SK-MEL-5 (cell line): ENCODE measurements at regions not wholly inside any gene's neighbourhood (a gene's known extent, or its start where the extent isn't known, plus 50 kb on each side); places are given as distances from the start of the nearest gene placed in this dataset.
"Not testable (repeated sequence)": the region's sequence is repeated elsewhere in the genome, so short reads cannot be mapped to it uniquely, and the experiment has no call there.

Source experiments
- DNase-seq: peaks from one replicate; pipeline ENCODE4 v3.0.0-alpha.2; 2016; ENCODE audit warnings: low read depth, low spot score
- in situ Hi-C: cut with HindIII; loops from 2 replicates; pipeline ENCODE4 v1.10.0; 2016; ENCODE audit warnings: low sequenced_read_pairs, high pct_unique_total_duplicates, low pct_unique_long_range_greater_than_20kb

DNA sequence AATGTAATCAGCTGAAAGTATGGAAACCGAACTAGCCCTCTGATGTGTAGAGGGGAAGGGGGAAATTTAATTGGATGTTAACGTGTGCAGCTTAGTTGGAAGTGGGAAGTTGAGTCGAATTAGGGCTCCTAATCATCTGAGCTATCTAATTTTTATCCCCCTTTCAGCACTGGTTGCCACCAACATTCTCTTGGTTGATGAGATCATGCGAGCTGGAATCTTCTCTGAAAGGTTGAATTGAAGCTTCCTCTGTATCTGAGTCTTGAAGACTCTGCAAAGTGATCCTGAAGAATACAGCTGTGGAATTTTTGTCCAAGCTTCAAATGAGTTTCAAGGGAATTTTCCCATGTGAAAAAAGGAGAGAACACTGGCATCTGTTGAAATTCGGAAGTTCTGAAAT lies 109.8 kb upstream of the VKORC1L1 start:
- DNase-seq, in situ Hi-C loops: not testable (repeated sequence)

DNA sequence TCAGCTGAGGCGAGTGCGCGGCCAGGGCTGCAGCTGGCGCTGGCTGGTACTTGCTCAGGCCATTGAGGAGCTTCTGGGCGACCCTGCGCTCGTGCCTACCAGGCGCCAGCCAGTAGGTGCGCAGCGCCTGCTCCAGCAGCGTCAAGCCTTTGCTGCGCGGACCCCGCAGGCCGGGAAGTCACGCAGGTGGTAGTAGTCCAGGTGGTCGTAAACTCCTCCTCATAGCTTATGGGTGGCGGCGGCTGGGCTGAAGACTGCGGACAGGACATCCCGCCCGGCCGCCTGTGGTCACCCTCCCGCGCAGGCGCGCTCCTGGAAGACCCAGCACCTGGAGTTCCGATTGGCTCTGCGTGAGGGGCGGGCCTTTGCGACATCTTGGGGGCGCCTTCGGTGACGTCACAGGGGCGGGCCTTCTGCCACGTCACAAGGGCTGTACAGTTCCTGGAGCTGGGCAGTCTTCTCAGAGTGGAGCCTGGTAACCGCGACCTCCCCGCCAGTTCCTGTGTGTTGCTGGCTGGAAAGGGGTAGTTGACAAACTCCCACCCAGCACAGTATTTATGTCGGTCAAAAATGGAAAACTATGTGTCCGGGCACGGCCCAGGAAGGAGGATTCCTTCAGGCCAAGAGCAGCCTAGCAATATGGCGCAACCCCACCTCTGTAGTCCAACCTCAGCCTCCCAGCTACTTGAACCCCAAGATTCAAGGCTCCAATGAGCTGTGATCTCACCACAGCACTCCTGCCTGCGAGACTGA lies 102.2 kb upstream of the VKORC1L1 start:
- in situ Hi-C loops: not testable (repeated sequence)
- peak; percentile 95 for DNase-seq

DNA sequence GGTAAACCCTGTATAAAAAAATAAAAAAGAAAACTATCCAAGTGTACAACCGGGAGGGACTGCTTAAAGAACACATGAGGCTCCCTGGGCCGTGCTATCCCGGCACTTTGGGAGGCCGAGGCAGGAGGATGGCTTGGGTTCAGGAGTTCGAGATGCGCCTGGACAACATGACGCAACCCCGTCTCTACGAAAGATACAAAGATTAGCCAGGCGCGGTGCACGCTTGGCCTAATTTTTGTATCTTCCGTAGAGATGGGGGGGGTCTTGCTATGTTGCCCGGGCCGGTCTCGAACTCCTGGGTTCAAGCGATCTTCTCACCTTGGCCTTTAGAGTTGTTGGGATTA lies 101.7 kb upstream of the VKORC1L1 start:
- DNase-seq, in situ Hi-C loops: not testable (repeated sequence)

DNA sequence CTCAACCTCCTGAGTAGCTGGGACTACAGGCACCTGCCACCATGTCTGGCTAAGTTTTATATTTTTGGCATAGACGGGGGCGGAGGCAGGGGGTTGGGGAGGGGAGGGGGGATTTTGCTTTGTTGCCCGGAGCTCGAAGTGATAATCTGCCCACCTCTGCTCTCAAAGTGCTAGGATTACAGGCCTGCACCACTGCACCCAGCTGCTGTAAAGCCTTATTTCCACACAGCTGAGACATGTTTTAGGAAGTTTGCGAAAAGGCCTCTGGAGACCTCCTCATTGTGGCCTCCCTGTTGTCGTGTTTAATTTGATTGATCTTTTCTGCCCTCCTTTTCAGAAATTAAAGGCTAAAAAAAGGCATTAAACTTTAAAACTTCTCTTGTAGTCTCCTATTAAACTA lies 96.2 kb upstream of the VKORC1L1 start:
- in situ Hi-C loops, DNase-seq: not testable (repeated sequence)

DNA sequence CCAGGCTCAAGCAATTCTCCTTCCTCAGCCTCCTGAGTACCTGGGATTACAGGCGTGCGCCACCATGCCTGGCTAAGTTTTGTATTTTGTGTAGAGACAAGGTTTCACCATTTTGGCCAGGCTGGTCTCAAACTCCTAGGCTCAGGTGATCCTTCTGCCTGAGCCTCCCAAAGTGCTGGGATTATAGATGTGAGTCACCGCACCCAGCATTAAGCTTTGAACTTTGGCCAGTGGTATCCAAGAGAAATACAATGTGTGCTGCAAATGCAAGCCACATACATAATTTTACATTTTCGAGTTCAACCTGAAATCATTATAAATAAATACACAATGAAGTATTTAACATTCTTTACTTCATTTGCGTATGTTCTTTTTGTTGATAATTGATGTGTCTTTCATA lies 82.9 kb upstream of the VKORC1L1 start:
- in situ Hi-C loops, DNase-seq: not testable (repeated sequence)

DNA sequence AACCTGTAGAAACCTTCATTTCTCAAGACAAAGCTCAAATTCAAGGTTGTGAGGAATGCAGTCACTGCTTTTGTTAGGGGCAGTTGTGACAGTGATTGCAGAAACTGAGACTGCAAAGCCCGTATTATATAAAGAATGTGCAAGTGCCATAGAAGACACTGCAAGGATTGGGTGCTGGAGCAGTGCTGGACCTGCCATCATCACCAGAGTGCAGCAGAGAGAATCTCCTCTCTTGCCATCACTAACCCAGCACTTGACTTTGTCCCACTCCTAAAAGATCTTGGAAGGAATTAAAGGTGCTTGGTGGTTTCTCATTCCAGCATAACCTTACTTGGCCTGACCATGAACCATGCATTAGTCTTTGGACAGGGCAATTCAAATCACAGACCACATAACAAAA lies 81.1 kb upstream of the VKORC1L1 start:
- DNase-seq, in situ Hi-C loops: not testable (repeated sequence)

DNA sequence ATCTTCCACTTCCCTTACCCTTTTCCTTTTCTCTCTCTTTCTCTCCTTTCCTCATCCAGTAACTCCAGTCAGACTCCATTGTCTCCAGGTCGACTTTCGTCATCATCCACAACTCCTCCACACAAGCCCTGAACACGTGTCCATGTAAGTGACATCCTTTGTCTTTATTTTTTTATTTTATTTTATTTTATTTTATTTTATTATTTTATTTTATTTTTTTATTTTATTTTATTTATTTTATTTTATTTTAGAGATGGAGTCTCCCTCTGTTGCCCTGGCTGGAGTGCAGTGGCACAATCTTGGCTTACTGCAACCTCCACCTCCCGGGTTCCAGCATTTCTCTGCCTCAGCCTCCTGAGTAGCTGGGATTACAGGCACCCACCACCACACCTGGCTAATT lies 80.1 kb upstream of the VKORC1L1 start:
- in situ Hi-C loops, DNase-seq: not testable (repeated sequence)

DNA sequence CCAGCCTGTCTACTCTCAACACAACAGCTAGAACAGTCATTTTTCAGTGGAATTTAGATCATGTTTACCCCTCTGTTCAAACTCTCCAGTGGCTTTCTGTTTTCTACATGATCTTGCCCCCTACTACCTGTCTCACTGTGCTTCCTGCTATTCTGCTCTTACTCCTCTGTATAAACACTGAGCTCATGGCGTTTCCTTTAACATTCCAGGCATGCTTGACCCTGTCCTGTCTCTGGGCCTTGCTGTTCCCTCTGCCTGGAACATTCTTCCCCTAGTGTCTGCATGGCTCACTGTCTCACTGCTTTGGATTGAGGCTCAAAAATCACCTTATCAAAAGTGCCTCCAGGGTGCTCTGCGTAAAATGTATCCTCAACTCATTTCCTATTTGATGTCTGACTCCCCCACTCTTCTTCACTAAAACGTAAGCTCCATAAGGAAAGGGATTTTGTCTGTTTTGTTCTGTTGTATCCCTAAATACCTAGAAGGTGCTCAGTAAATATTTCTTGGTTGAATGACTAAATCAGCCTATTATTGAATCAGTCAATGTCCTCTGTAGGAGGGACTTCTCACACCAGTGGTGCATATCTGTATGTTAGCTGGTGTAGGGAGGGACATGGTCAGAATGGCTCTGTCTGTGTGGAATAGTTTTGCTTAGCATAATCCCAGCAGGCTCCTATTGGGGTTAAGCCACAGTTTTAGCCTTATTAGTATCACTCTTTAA lies 78.0 kb upstream of the VKORC1L1 start:
- in situ Hi-C loops: not testable (repeated sequence)

DNA sequence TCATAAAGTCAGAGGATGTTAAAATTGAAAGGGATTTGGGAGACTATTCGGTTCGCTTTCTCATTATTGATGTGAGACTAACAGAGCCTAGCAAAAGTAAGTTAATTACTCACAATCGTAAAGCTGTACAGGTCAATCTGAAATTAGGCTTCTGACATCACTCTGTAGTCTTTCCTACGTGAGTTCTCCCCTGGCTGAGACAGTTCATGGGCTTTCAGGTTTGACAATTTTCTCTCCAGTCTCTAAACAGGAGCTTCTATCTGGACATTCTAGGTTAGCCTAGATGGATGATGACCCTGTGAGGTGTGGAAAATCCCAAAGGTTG lies 77.5 kb upstream of the VKORC1L1 start:
- in situ Hi-C loops, DNase-seq: not testable (repeated sequence)

More for the DNA sequence above, 78.0 kb upstream of the VKORC1L1 start:
- not testable (repeated sequence) for DNase-seq

DNA sequence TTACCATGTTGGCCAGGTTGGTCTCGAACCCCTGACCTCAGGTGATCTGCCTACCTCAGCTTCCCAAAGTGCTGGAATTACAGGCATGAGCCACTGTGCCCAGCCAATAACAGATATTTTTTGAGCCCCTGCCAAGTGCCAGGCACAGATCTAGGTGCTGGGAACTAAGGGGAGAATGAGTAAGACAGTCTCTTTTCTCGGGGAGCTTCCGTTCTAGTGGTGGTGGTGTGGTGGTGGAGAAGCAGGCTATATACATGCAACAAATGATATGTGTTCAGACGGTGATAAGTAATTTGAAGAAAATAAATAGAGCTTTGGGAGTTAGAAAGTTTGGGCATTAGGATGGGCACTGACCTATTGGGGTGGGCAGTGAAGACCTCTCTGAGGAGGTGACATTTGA lies 76.7 kb upstream of the VKORC1L1 start:
- no peak for DNase-seq
- in situ Hi-C loops: no loop called here

DNA sequence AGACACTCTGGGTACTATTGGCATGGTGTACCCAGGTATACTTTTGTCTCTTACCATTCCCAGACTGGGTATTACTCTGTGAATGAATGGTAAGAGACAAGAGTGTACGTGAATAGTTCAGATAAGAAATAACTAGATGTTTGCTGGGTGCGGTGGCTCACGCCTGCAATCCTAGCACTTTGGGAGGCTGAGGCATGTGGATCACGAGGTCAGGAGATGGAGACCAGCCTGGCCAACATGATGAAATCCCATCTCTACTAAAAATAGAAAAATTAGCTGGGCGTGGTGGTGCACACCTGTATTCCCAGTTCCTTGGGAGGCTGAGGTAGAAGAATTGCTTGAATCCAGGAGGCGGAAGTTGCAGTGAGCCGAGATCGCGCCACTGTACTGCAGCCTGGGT lies 75.8 kb upstream of the VKORC1L1 start:
- in situ Hi-C loops, DNase-seq: not testable (repeated sequence)

DNA sequence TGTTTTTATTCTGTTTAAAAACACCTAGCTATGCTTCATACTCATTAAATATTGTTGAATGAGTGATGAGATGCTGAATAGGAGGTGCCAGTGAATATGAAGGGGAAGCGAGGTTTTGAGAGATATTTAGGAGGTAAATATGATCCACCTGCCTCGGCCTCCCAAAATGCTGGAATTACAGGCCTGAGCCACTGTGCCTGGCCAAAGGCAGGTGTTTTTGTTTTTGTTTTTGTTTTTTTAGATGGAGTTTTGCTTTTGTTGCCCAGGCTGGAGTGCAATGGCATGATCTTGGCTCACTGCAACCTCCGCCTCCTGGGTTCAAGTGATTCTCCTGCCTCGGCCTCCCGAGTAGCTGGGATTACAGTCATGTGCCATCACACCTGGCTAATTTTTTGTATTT lies 75.3 kb upstream of the VKORC1L1 start:
- in situ Hi-C loops: not testable (repeated sequence)

DNA sequence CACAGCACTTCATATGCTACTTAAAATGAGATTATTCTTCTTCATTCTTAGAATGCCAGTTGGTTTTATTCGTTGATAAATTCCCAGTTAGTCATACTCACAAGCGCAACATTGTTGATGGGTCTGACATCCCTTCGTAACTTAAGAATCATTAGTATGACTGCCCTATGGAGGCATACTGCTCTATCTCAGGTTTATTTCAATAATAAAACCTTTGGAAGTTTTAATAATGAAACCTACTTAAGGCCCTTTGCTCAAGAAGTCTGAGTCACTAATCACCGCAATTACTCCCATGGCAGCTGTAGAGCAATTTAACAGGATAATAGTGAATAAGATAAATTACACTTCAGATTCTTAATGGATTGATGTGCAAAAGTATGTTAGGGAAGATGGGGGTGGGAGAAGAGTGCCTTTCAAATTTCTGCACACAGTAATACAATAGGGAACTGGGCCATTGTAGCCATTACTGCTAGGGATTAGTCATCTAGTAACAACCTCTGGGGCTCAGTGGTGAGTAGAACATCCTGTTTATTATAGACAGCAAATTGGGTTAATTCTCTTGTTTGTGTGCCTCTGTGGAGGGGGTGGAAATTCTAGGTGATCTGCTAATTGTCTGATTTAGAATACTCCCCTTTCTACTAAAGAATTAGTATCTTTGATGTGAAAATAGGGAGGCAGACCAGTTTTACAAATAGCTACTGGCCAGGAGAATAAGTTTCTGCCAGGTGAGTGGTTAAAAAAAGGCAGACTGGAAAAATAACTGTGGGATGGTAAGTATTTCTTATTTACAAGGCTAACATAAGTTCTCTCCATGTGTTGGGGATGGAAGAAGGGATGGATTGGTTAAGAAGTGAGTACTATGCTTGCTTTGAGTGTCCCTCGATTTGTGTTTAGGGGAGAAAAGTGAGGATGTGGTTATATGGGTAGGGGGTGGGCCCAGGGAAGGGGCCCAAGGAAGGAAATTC lies 74.5 kb upstream of the VKORC1L1 start:
- DNase-seq: no peak
- in situ Hi-C loops: no loop called here

More for the DNA sequence above, 75.3 kb upstream of the VKORC1L1 start:
- DNase-seq: not testable (repeated sequence)

DNA sequence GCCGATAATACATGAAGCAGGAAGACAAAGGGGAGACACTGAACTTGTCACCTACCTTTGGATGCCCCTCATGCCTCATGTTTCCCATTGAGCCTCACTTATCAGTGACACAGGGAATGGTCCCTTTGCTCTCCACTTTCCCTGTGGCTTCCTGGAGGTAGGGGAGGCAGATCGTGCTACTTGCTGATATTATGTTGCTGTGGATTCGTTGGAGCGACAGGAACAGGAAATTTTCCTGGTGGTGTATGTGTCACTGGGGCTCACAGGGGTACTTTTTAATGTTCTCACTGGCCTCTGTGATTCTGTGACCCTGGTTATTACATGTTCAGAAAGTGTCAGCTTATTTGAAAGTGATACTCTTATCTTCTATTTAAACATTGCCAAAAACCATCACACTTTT lies 72.7 kb upstream of the VKORC1L1 start:
- in situ Hi-C loops, DNase-seq: not testable (repeated sequence)

DNA sequence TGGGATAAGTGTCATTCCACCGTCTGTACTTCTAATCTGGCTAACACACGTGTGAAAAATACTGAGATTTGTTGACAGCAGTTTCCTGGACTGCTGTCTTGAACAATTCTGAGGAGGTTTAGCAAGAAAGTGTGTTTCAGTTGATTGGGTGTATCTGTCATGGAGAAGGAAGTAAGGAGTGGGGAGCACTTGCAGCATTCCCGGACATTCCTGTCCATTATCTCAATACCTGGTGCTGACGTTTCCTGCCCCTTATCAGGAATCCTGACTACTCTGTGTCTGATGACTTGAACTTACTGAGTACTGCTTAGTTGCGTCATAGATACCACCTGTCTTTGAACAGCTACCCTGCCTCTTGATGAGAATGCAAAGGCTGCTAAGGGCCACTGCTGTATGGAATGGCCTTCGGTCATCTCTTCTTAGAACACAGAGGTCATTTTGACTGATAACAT lies 72.0 kb upstream of the VKORC1L1 start:
- no peak for DNase-seq
- in situ Hi-C loops: no loop called here

DNA sequence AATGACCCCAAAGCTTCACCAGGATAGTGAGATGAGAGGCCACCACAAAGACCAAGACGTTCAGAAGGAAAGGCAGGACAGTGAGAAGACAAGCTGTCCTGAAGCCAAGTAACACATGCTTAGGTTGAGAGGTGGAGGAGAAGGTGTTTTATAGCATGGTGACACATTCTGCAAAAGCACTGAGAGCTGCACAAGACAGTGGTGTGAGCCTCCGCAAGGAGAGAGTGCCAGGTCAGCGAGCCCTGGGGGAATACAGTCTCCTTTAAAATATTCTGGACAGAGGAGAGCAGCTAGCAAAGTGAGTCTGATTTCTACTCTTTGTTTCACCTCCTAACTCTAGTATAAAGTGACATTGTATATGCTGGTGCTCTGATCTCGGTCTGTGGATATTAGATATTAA lies 68.0 kb upstream of the VKORC1L1 start:
- in situ Hi-C loops: no loop called here
- no peak for DNase-seq

DNA sequence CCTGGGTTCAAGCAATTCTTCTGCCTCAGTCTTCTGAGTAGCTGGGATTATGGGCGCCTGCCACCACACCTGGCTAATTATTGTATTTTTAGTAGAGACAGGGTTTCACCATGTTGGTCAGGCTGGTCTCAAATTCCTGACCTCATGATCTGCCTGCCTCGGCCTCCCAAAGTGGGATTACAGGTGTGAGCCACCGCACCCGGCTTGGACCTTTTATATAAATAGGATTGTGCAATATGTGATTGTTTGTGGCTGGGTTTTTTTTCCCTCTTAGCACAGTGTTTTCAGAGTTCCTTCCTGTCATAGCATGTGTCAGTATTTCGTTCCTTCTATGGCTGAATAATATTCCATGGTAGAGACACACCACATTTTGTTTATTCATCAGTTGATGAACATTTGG lies 65.8 kb upstream of the VKORC1L1 start:
- in situ Hi-C loops, DNase-seq: not testable (repeated sequence)
